Karpas-422 (cell line): ENCODE measurements at regions not wholly inside any gene's neighbourhood (a gene's known extent, or its start where the extent isn't known, plus 50 kb on each side); places are given as distances from the start of the nearest gene placed in this dataset.

Source experiments
- DNase-seq: peaks from one replicate; pipeline ENCODE4 v3.0.0-alpha.2; 2015
- H2AFZ ChIP-seq: fragments of 200-600 bp; sonication (generic); 2 replicates; pipeline ENCODE4 v1.6.1; 2014; ENCODE audit warnings: antibody characterized with exemption, low read length, mixed read lengths
- H3K27ac ChIP-seq: fragments of 200-600 bp; sonication (generic); 2 replicates; pipeline ENCODE4 v1.5.1; 2014; ENCODE audit warnings: mild to moderate bottlenecking, low read length, moderate library complexity
- H3K27me3 ChIP-seq: fragments of 200-600 bp; sonication (generic); 2 replicates; pipeline ENCODE4 v1.6.1; 2014; ENCODE audit warnings: low read length, mixed read lengths
- H3K36me3 ChIP-seq: fragments of 200-600 bp; sonication (generic); 2 replicates; pipeline ENCODE4 v1.6.1; 2014; ENCODE audit warnings: low read length, mixed read lengths; ENCODE audit not compliant: insufficient read depth
- H3K4me1 ChIP-seq: fragments of 200-600 bp; sonication (generic); 2 replicates; pipeline ENCODE4 v1.6.1; 2014; ENCODE audit warnings: mild to moderate bottlenecking, low read length, mixed read lengths
- H3K4me2 ChIP-seq: fragments of 200-600 bp; sonication (generic); 2 replicates; pipeline ENCODE4 v1.6.1; 2014; ENCODE audit warnings: low read length, low read depth, mild to moderate bottlenecking; ENCODE audit not compliant: poor library complexity, severe bottlenecking
- H3K4me3 ChIP-seq: fragments of 200-600 bp; sonication (generic); 2 replicates; pipeline ENCODE4 v1.5.1; 2014; ENCODE audit warnings: mild to moderate bottlenecking, antibody characterized with exemption, low read length, mixed read lengths
- H3K79me2 ChIP-seq: fragments of 200-600 bp; sonication (generic); 2 replicates; pipeline ENCODE4 v1.6.1; 2014; ENCODE audit warnings: mild to moderate bottlenecking, low read length, mixed read lengths
- H3K9ac ChIP-seq: fragments of 200-600 bp; sonication (generic); 2 replicates; pipeline ENCODE4 v1.6.0; 2014; ENCODE audit warnings: low read length
- H3K9me2 ChIP-seq: fragments of 200-600 bp; sonication (generic), shearing (Covaris generic); replicated peaks from 2 replicates; pipeline ENCODE4 v1.6.0; 2014; ENCODE audit warnings: mild to moderate bottlenecking, low read length, moderate library complexity; ENCODE audit not compliant: insufficient read depth
- H3K9me3 ChIP-seq: fragments of 300-700, 200-600 bp; sonication (generic); 2 replicates; pipeline ENCODE4 v1.6.1; 2014; ENCODE audit warnings: low read length, mixed read lengths
- H4K20me1 ChIP-seq: fragments of 200-600 bp; sonication (generic); 2 replicates; pipeline ENCODE4 v1.6.1; 2014; ENCODE audit warnings: mild to moderate bottlenecking, antibody characterized with exemption, low read length, low read depth; ENCODE audit not compliant: insufficient read depth

GRCh38 chr2:189293164-189293563, 113.6 kb upstream of the COL5A2 start:
- no peak for DNase-seq
- no peak overlapping the region for H3K4me2 ChIP-seq
- no peak overlapping the region for H3K4me3 ChIP-seq
- H3K79me2 ChIP-seq = no peaks in the 10 kb centered on the region
- no peak overlapping the region for H3K9ac ChIP-seq
- H4K20me1 ChIP-seq = no peaks in the 10 kb centered on the region
- no peaks in the 10 kb centered on the region for H3K27me3 ChIP-seq
- no peak overlapping the region for H2AFZ ChIP-seq
- H3K36me3 ChIP-seq = no peaks in the 10 kb centered on the region
- H3K27ac ChIP-seq = no peak overlapping the region
- no peaks in the 10 kb centered on the region for H3K9me2 ChIP-seq
- no peaks in the 10 kb centered on the region for H3K4me1 ChIP-seq
- no peaks in the 10 kb centered on the region for H3K9me3 ChIP-seq

GRCh38 chr2:189297446-189297845, 117.9 kb upstream of the COL5A2 start:
- H3K36me3 ChIP-seq = no peaks in the 10 kb centered on the region
- H3K4me1 ChIP-seq = no peaks in the 10 kb centered on the region
- no peak overlapping the region for H2AFZ ChIP-seq
- H3K27me3 ChIP-seq = no peaks in the 10 kb centered on the region
- no peak overlapping the region for H3K4me3 ChIP-seq
- no peaks in the 10 kb centered on the region for H3K79me2 ChIP-seq
- H3K9ac ChIP-seq = no peak overlapping the region
- no peaks in the 10 kb centered on the region for H3K9me2 ChIP-seq
- H3K4me2 ChIP-seq = no peak overlapping the region
- H4K20me1 ChIP-seq = no peaks in the 10 kb centered on the region
- no peak overlapping the region for H3K27ac ChIP-seq
- DNase-seq = no peak
- no peaks in the 10 kb centered on the region for H3K9me3 ChIP-seq

- Histone ChIP-seq H3K27me3 (no peaks in the 10 kb centered on the region), H3K36me3 (no peaks in the 10 kb centered on the region), H3K27ac (no peak overlapping the region), H3K9ac (no peak overlapping the region), H3K9me3 (no peaks in the 10 kb centered on the region), H3K4me3 (no peak overlapping the region), H2AFZ (no peak overlapping the region), H3K4me2 (no peak overlapping the region), H3K4me1 (no peaks in the 10 kb centered on the region), H4K20me1 (no peaks in the 10 kb centered on the region), H3K79me2 (no peaks in the 10 kb centered on the region), H3K9me2 (no peaks in the 10 kb centered on the region)
- DNase-seq = no peak
Observed at GRCh38 chr2:189298038-189298437, 118.5 kb upstream of the COL5A2 start.

- H3K27me3 ChIP-seq = no peaks in the 10 kb centered on the region
- no peaks in the 10 kb centered on the region for H3K9me2 ChIP-seq
- H3K4me3 ChIP-seq = no peak overlapping the region
- H3K36me3 ChIP-seq = no peaks in the 10 kb centered on the region
- H3K79me2 ChIP-seq = no peaks in the 10 kb centered on the region
- H3K9me3 ChIP-seq = no peaks in the 10 kb centered on the region
- no peaks in the 10 kb centered on the region for H4K20me1 ChIP-seq
- H3K4me2 ChIP-seq = no peak overlapping the region
- H3K4me1 ChIP-seq = no peaks in the 10 kb centered on the region
- no peak overlapping the region for H3K27ac ChIP-seq
- H2AFZ ChIP-seq = no peak overlapping the region
- DNase-seq = no peak
- no peak overlapping the region for H3K9ac ChIP-seq
Observed at GRCh38 chr2:189298481-189298880, 118.9 kb upstream of the COL5A2 start.

GRCh38 chr2:189299974-189300373, 120.4 kb upstream of the COL5A2 start:
- Histone ChIP-seq H2AFZ (no peak overlapping the region), H3K27ac (no peak overlapping the region), H3K9me2 (no peaks in the 10 kb centered on the region), H3K9me3 (no peaks in the 10 kb centered on the region), H3K4me1 (no peaks in the 10 kb centered on the region), H3K79me2 (no peaks in the 10 kb centered on the region), H3K9ac (no peak overlapping the region), H3K4me3 (no peak overlapping the region), H3K4me2 (no peak overlapping the region), H3K36me3 (no peaks in the 10 kb centered on the region), H4K20me1 (no peaks in the 10 kb centered on the region), H3K27me3 (no peaks in the 10 kb centered on the region)
- DNase-seq = no peak

- no peaks in the 10 kb centered on the region for H3K27me3 ChIP-seq
- no peaks in the 10 kb centered on the region for H4K20me1 ChIP-seq
- H3K9me3 ChIP-seq = no peaks in the 10 kb centered on the region
- no peak overlapping the region for H3K4me2 ChIP-seq
- no peaks in the 10 kb centered on the region for H3K9me2 ChIP-seq
- H3K4me1 ChIP-seq = no peaks in the 10 kb centered on the region
- H2AFZ ChIP-seq = no peak overlapping the region
- no peaks in the 10 kb centered on the region for H3K36me3 ChIP-seq
- no peak for DNase-seq
- H3K4me3 ChIP-seq = no peak overlapping the region
- no peaks in the 10 kb centered on the region for H3K79me2 ChIP-seq
- H3K9ac ChIP-seq = no peak overlapping the region
- H3K27ac ChIP-seq = no peak overlapping the region
Observed at GRCh38 chr2:189300916-189301315, 121.4 kb upstream of the COL5A2 start.

GRCh38 chr2:189302274-189302948, 122.8 kb upstream of the COL5A2 start:
- no peak overlapping the region for H3K4me3 ChIP-seq
- H2AFZ ChIP-seq = no peak overlapping the region
- no peaks in the 10 kb centered on the region for H4K20me1 ChIP-seq
- DNase-seq = no peak
- no peak overlapping the region for H3K27ac ChIP-seq
- H3K27me3 ChIP-seq = no peaks in the 10 kb centered on the region
- H3K4me1 ChIP-seq = no peaks in the 10 kb centered on the region
- no peak overlapping the region for H3K4me2 ChIP-seq
- no peaks in the 10 kb centered on the region for H3K9me3 ChIP-seq
- no peaks in the 10 kb centered on the region for H3K79me2 ChIP-seq
- H3K36me3 ChIP-seq = no peaks in the 10 kb centered on the region
- no peaks in the 10 kb centered on the region for H3K9me2 ChIP-seq
- H3K9ac ChIP-seq = no peak overlapping the region

- no peak overlapping the region for H3K4me2 ChIP-seq
- no peaks in the 10 kb centered on the region for H3K36me3 ChIP-seq
- H3K79me2 ChIP-seq = no peaks in the 10 kb centered on the region
- no peaks in the 10 kb centered on the region for H4K20me1 ChIP-seq
- H3K4me1 ChIP-seq = no peaks in the 10 kb centered on the region
- H3K27ac ChIP-seq = no peak overlapping the region
- H3K9me2 ChIP-seq = no peaks in the 10 kb centered on the region
- no peak overlapping the region for H3K9ac ChIP-seq
- no peak overlapping the region for H3K4me3 ChIP-seq
- no peak overlapping the region for H2AFZ ChIP-seq
- DNase-seq = no peak
- no peaks in the 10 kb centered on the region for H3K27me3 ChIP-seq
- H3K9me3 ChIP-seq = no peaks in the 10 kb centered on the region
Observed at GRCh38 chr2:189304360-189304759, 124.8 kb upstream of the COL5A2 start.
